H1 (cell line): ENCODE measurements at regions not wholly inside any gene's neighbourhood (a gene's known extent, or its start where the extent isn't known, plus 50 kb on each side); places are given as distances from the start of the nearest gene placed in this dataset.

Experiments used
- HDAC2 ChIP-seq, 2 experiments: fragments of 300-600 bp in 1 of 2; sonication (generic) in 1 of 2; IDR thresholded peaks; 2 replicates each; pipeline ENCODE4 v1.6.1; 2011 to 2012; ENCODE audit warnings: low read depth in 2 of 2, low read length in 2 of 2, mild to moderate bottlenecking in 2 of 2, moderate library complexity in 2 of 2, borderline replicate concordance in 1 of 2, inconsistent platforms in 1 of 2
- SAP30 ChIP-seq: fragments of 300-600 bp; sonication (generic); IDR thresholded peaks from 2 replicates; pipeline ENCODE4 v1.7.1; 2012; ENCODE audit warnings: low read length, moderate library complexity, mild to moderate bottlenecking, inconsistent platforms; ENCODE audit not compliant: insufficient read depth, insufficient replicate concordance
- TBP ChIP-seq: IDR thresholded peaks from 2 replicates; pipeline ENCODE4 v1.6.1; 2011; ENCODE audit warnings: low read depth, low read length, improper control_type of control experiment
- TF ChIP-seq, protein P1 (sequence below): fragments of 300-600 bp; sonication (generic); IDR thresholded peaks from 2 replicates; pipeline ENCODE4 v1.7.1; 2012; ENCODE audit warnings: low read length, moderate library complexity, mild to moderate bottlenecking, inconsistent platforms; ENCODE audit not compliant: insufficient replicate concordance
- TF ChIP-seq, protein P2 (sequence below): IDR thresholded peaks from 2 replicates; pipeline ENCODE4 v1.6.1; 2012; ENCODE audit warnings: inconsistent platforms

DNA sequence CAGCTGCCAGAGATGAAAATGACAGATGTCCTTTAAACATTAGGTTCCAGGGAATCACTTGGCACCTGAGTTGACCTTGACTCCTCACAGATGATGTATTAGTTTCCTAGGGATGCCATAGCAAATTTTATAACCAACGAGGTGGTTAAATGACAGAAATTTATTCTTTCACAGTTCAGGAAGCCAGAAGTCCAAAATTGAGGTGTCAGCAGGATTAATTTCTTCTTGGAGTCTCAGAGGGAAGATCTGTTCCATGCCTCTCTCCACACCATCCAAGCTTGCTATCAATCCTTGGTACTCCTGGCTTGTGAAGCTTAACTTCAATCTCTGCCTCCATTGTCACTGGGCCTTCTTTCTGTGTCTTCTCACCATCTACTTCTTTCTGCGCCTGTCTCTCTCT, 249.7 kb upstream of the BTG1 start (continued):
- TF ChIP-seq, protein P1, sequence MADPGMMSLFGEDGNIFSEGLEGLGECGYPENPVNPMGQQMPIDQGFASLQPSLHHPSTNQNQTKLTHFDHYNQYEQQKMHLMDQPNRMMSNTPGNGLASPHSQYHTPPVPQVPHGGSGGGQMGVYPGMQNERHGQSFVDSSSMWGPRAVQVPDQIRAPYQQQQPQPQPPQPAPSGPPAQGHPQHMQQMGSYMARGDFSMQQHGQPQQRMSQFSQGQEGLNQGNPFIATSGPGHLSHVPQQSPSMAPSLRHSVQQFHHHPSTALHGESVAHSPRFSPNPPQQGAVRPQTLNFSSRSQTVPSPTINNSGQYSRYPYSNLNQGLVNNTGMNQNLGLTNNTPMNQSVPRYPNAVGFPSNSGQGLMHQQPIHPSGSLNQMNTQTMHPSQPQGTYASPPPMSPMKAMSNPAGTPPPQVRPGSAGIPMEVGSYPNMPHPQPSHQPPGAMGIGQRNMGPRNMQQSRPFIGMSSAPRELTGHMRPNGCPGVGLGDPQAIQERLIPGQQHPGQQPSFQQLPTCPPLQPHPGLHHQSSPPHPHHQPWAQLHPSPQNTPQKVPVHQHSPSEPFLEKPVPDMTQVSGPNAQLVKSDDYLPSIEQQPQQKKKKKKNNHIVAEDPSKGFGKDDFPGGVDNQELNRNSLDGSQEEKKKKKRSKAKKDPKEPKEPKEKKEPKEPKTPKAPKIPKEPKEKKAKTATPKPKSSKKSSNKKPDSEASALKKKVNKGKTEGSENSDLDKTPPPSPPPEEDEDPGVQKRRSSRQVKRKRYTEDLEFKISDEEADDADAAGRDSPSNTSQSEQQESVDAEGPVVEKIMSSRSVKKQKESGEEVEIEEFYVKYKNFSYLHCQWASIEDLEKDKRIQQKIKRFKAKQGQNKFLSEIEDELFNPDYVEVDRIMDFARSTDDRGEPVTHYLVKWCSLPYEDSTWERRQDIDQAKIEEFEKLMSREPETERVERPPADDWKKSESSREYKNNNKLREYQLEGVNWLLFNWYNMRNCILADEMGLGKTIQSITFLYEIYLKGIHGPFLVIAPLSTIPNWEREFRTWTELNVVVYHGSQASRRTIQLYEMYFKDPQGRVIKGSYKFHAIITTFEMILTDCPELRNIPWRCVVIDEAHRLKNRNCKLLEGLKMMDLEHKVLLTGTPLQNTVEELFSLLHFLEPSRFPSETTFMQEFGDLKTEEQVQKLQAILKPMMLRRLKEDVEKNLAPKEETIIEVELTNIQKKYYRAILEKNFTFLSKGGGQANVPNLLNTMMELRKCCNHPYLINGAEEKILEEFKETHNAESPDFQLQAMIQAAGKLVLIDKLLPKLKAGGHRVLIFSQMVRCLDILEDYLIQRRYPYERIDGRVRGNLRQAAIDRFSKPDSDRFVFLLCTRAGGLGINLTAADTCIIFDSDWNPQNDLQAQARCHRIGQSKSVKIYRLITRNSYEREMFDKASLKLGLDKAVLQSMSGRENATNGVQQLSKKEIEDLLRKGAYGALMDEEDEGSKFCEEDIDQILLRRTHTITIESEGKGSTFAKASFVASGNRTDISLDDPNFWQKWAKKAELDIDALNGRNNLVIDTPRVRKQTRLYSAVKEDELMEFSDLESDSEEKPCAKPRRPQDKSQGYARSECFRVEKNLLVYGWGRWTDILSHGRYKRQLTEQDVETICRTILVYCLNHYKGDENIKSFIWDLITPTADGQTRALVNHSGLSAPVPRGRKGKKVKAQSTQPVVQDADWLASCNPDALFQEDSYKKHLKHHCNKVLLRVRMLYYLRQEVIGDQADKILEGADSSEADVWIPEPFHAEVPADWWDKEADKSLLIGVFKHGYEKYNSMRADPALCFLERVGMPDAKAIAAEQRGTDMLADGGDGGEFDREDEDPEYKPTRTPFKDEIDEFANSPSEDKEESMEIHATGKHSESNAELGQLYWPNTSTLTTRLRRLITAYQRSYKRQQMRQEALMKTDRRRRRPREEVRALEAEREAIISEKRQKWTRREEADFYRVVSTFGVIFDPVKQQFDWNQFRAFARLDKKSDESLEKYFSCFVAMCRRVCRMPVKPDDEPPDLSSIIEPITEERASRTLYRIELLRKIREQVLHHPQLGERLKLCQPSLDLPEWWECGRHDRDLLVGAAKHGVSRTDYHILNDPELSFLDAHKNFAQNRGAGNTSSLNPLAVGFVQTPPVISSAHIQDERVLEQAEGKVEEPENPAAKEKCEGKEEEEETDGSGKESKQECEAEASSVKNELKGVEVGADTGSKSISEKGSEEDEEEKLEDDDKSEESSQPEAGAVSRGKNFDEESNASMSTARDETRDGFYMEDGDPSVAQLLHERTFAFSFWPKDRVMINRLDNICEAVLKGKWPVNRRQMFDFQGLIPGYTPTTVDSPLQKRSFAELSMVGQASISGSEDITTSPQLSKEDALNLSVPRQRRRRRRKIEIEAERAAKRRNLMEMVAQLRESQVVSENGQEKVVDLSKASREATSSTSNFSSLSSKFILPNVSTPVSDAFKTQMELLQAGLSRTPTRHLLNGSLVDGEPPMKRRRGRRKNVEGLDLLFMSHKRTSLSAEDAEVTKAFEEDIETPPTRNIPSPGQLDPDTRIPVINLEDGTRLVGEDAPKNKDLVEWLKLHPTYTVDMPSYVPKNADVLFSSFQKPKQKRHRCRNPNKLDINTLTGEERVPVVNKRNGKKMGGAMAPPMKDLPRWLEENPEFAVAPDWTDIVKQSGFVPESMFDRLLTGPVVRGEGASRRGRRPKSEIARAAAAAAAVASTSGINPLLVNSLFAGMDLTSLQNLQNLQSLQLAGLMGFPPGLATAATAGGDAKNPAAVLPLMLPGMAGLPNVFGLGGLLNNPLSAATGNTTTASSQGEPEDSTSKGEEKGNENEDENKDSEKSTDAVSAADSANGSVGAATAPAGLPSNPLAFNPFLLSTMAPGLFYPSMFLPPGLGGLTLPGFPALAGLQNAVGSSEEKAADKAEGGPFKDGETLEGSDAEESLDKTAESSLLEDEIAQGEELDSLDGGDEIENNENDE, result no peak
- TF ChIP-seq, protein P2, sequence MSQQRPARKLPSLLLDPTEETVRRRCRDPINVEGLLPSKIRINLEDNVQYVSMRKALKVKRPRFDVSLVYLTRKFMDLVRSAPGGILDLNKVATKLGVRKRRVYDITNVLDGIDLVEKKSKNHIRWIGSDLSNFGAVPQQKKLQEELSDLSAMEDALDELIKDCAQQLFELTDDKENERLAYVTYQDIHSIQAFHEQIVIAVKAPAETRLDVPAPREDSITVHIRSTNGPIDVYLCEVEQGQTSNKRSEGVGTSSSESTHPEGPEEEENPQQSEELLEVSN, result no peak
- TF ChIP-seq TBP, result no peak
- TF ChIP-seq HDAC2 (IDR thresholded peaks at IDR 0.05; ENCODE audit: borderline replicate concordance in 1 of 2, low read depth in 2 of 2, low read length in 2 of 2), result no peak
- TF ChIP-seq SAP30, result no peak
- TF ChIP-seq, all 59 proteins: peak for 0
